Ovary (tissue), 7 donors: ENCODE measurements at regions not wholly inside any gene's neighbourhood (a gene's known extent, or its start where the extent isn't known, plus 50 kb on each side); places are given as distances from the start of the nearest gene placed in this dataset.
"Not testable (repeated sequence)": the region's sequence is repeated elsewhere in the genome, so short reads cannot be mapped to it uniquely, and the experiment has no call there.

Experiments
- DNase-seq, 5 donors: peaks; one replicate each; pipeline ENCODE4 v3.0.0-alpha.2; 2019 to 2020
- H3K27ac ChIP-seq, 2 donors: fragments of 200-600 bp; one replicate each; pipeline versions ENCODE4 v1.5.1 to v1.8.0; 2019 to 2022
- H3K27me3 ChIP-seq: fragments of 200-600 bp; one replicate; pipeline ENCODE4 v1.8.0; 2022
- H3K36me3 ChIP-seq: fragments of 200-600 bp; sonication (generic); one replicate; pipeline ENCODE4 v1.5.1; 2019
- H3K4me1 ChIP-seq: one replicate; pipeline ENCODE4 v1.8.1; 2013; ENCODE audit warnings: mild to moderate bottlenecking, moderate library complexity; ENCODE audit not compliant: insufficient read depth
- H3K4me3 ChIP-seq: fragments of 200-600 bp; sonication (generic); one replicate; pipeline ENCODE4 v1.5.1; 2017
- H3K9me3 ChIP-seq, 2 donors: fragments of 200-600 bp in 1 of 2; sonication (generic) in 1 of 2; one replicate each; pipeline versions ENCODE4 v1.5.1 to v1.8.1; 2013 to 2019; ENCODE audit warnings: mild to moderate bottlenecking in 1 of 2, moderate library complexity in 1 of 2
- CTCF ChIP-seq, 3 donors: fragments of 450-650 bp in 2 of 3; fragments of 200-600 bp in 1 of 3; IDR thresholded peaks; one replicate each; pipeline versions ENCODE4 v1.5.1 to v1.8.0; 2016 to 2022; ENCODE audit warnings: antibody characterized with exemption in 3 of 3, mild to moderate bottlenecking in 1 of 3
- EP300 ChIP-seq: sonication (generic); formaldehyde crosslinking; IDR thresholded peaks from one replicate; pipeline ENCODE4 v1.6.1; 2017; ENCODE audit warnings: antibody characterized with exemption
- POLR2A ChIP-seq: fragments of 450-650 bp; IDR thresholded peaks from one replicate; pipeline ENCODE4 v1.6.1; 2017; ENCODE audit warnings: antibody characterized with exemption, mild to moderate bottlenecking, moderate library complexity
- WGBS, 3 donors: extraction: QIAGEN DNeasy Blood & Tissue Kit in 1 of 3; methylation state at CpG; one replicate each; pipeline versions ENCODE4 v1.1.5 to v1.1.7; 2013 to 2017; 5-methylcytosine and 5-hydroxymethylcytosine counted together
- intact Hi-C, 4 donors: fragments of 100-400 bp; cut with DNase I; formaldehyde crosslinking; loops; one replicate each; pipeline versions ENCODE4 v1.11.0 to v1.15.1; 2022 to 2023
- donor health status: DM: no; HTN: no; CAD: no; lungs with moderate emphysema.
- donor health status: DM: no; HTN: no; CAD: no.
- donor health status: Bipolar disorder and iron deficiency.
- donor health status: DM: no; HTN: no; CAD: no.
- donor health status: DM: yes; HTN: yes; CAD: no.

GRCh38 chr15:31650055-31650701 lies 323.5 kb downstream of the KLF13 start:
- DNase-seq: peak in 4 of 5 donors; percentile 18 to 57 (median 47)
- H3K4me3 ChIP-seq, H3K27ac ChIP-seq, H3K36me3 ChIP-seq, H3K4me1 ChIP-seq, intact Hi-C loops, H3K27me3 ChIP-seq, H3K9me3 ChIP-seq: not testable (repeated sequence)
- 0% methylated on average over 1 of the region's 6 CpGs; no CpG with 5 or more reads in 2 of the 3 donors for WGBS, 3 donors

GRCh38 chr15:31656915-31657314 lies 330.3 kb downstream of the KLF13 start:
- H3K4me3 ChIP-seq, DNase-seq, H3K27ac ChIP-seq, H3K36me3 ChIP-seq, intact Hi-C loops, H3K27me3 ChIP-seq, H3K9me3 ChIP-seq, H3K4me1 ChIP-seq: not testable (repeated sequence)
- 83 to 95% (median 94%) methylated on average over 8 of the region's 8 CpGs for WGBS, 3 donors

- Histone ChIP-seq H3K36me3 (no peaks in the 10 kb centered on the region), H3K4me3 (no peak overlapping the region), H3K27me3 (no peaks in the 10 kb centered on the region), H3K4me1 (no peaks in the 10 kb centered on the region), H3K27ac (no peak overlapping the region), H3K9me3 (no peaks in the 10 kb centered on the region)
- intact Hi-C loops: no loop called here
- WGBS, 3 donors: 84 to 86% (median 85%) methylated on average over 4 of the region's 4 CpGs
- TF ChIP-seq CTCF (IDR thresholded peaks at IDR 0.05) (no peak), POLR2A (no peak), EP300 (no peak)
- no peak for DNase-seq
Measured at GRCh38 chr15:31660816-31661215, 334.2 kb downstream of the KLF13 start.

GRCh38 chr15:31665732-31666131 lies 339.1 kb downstream of the KLF13 start:
- H3K9me3 ChIP-seq, H3K27ac ChIP-seq, H3K27me3 ChIP-seq, H3K36me3 ChIP-seq, H3K4me3 ChIP-seq, H3K4me1 ChIP-seq, DNase-seq, intact Hi-C loops: not testable (repeated sequence)
- WGBS, 3 donors: 95 to 96% (median 95%) methylated on average over 8 of the region's 8 CpGs

GRCh38 chr15:31669158-31669908 lies 342.7 kb downstream of the KLF13 start:
- 84 to 89% (median 89%) methylated on average over 11 of the region's 11 CpGs for WGBS, 3 donors
- H3K27me3 ChIP-seq, intact Hi-C loops, H3K4me3 ChIP-seq, H3K9me3 ChIP-seq, DNase-seq, H3K36me3 ChIP-seq, H3K4me1 ChIP-seq, H3K27ac ChIP-seq: not testable (repeated sequence)

- H3K27me3 ChIP-seq, H3K9me3 ChIP-seq, intact Hi-C loops, H3K36me3 ChIP-seq, H3K4me1 ChIP-seq, H3K4me3 ChIP-seq, H3K27ac ChIP-seq, DNase-seq: not testable (repeated sequence)
- WGBS, 3 donors: 78 to 84% (median 81%) methylated on average over 3 of the region's 3 CpGs
Measured at GRCh38 chr15:31673263-31673662, 346.6 kb downstream of the KLF13 start.

GRCh38 chr15:31681529-31682259 lies 348.6 kb upstream of the CHRNA7 start:
- H3K36me3 ChIP-seq, H3K4me1 ChIP-seq, H3K9me3 ChIP-seq, intact Hi-C loops, H3K4me3 ChIP-seq, H3K27ac ChIP-seq, DNase-seq, H3K27me3 ChIP-seq: not testable (repeated sequence)
- WGBS, 3 donors: 86 to 94% (median 93%) methylated on average over 1 of the region's 1 CpG

- H3K4me1 ChIP-seq, DNase-seq, H3K4me3 ChIP-seq, H3K9me3 ChIP-seq, H3K36me3 ChIP-seq, H3K27me3 ChIP-seq, H3K27ac ChIP-seq, intact Hi-C loops: not testable (repeated sequence)
- 54 to 63% (median 63%) methylated on average over 8 of the region's 8 CpGs for WGBS, 3 donors
Measured at GRCh38 chr15:31687088-31687487, 343.2 kb upstream of the CHRNA7 start.

GRCh38 chr15:31696509-31696908 lies 333.8 kb upstream of the CHRNA7 start:
- H3K9me3 ChIP-seq, intact Hi-C loops, DNase-seq, H3K36me3 ChIP-seq, H3K27ac ChIP-seq, H3K27me3 ChIP-seq, H3K4me3 ChIP-seq, H3K4me1 ChIP-seq: not testable (repeated sequence)
- WGBS, 3 donors: 88 to 100% methylated on average over 1 to 2 of the region's 5 CpGs; no CpG with 5 or more reads in 1 of the 3 donors

- intact Hi-C loops, H3K4me3 ChIP-seq, H3K27ac ChIP-seq, H3K27me3 ChIP-seq, H3K36me3 ChIP-seq, H3K4me1 ChIP-seq, H3K9me3 ChIP-seq, DNase-seq: not testable (repeated sequence)
- 11 to 31% (median 12%) methylated on average over 2 to 4 of the region's 7 CpGs for WGBS, 3 donors
Measured at GRCh38 chr15:31705076-31705678, 325.1 kb upstream of the CHRNA7 start.
